Fibroblast of lung (primary cell): ENCODE measurements at regions not wholly inside any gene's neighbourhood (a gene's known extent, or its start where the extent isn't known, plus 50 kb on each side); places are given as distances from the start of the nearest gene placed in this dataset.

Experiments
- DNase-seq, 2 donors: peaks; one replicate each; pipeline versions ENCODE4 v3.0.0 to v3.0.0-alpha.2; 2010; ENCODE audit warnings: low read depth in 2 of 2
- H2AFZ ChIP-seq: 2 replicates; pipeline ENCODE4 v1.5.1; 2012; ENCODE audit warnings: low read length, control low read depth, inconsistent platforms
- H3K27ac ChIP-seq: 2 replicates; pipeline ENCODE4 v1.5.1; 2011; ENCODE audit warnings: low read length, control low read depth; ENCODE audit not compliant: insufficient read depth
- H3K27me3 ChIP-seq: 2 replicates; pipeline ENCODE4 v1.5.1; 2011; ENCODE audit warnings: mild to moderate bottlenecking, low read length; ENCODE audit not compliant: control insufficient read depth, insufficient read depth
- H3K36me3 ChIP-seq: 2 replicates; pipeline ENCODE4 v1.5.1; 2011; ENCODE audit warnings: low read length; ENCODE audit not compliant: control insufficient read depth, insufficient read depth
- H3K4me1 ChIP-seq: 2 replicates; pipeline ENCODE4 v1.5.1; 2011; ENCODE audit warnings: low read length; ENCODE audit not compliant: control insufficient read depth, insufficient read depth; ENCODE audit errors: extremely low read depth
- H3K4me2 ChIP-seq: 2 replicates; pipeline ENCODE4 v1.5.1; 2011; ENCODE audit warnings: low read length, control low read depth; ENCODE audit not compliant: insufficient read depth; ENCODE audit errors: extremely low read depth
- H3K4me3 ChIP-seq, 4 experiments: fragments of 200-600 bp in 1 of 4; sonication (generic) in 1 of 4; replicated peaks in 1 of 4; 2 replicates each; pipeline ENCODE4 v1.5.1; 2011 to 2016; ENCODE audit warnings: low read length in 4 of 4, low read depth in 3 of 4, mild to moderate bottlenecking in 3 of 4, control low read depth in 2 of 4, inconsistent platforms in 1 of 4, mixed read lengths in 1 of 4; ENCODE audit not compliant: insufficient read depth in 1 of 4; ENCODE audit errors: control extremely low read depth in 1 of 4
- H3K79me2 ChIP-seq: 2 replicates; pipeline ENCODE4 v1.5.1; 2012; ENCODE audit warnings: mild to moderate bottlenecking, low read length, inconsistent platforms; ENCODE audit not compliant: control insufficient read depth, insufficient read depth
- H3K9ac ChIP-seq: 2 replicates; pipeline ENCODE4 v1.5.1; 2011; ENCODE audit warnings: mild to moderate bottlenecking, low read length, control low read depth; ENCODE audit not compliant: insufficient read depth
- H3K9me3 ChIP-seq: 2 replicates; pipeline ENCODE4 v1.5.1; 2012; ENCODE audit warnings: low read depth, low read length; ENCODE audit not compliant: control insufficient read depth, insufficient read depth
- H4K20me1 ChIP-seq: 2 replicates; pipeline ENCODE4 v1.5.1; 2011; ENCODE audit warnings: low read length; ENCODE audit not compliant: control insufficient read depth, insufficient read depth; ENCODE audit errors: extremely low read depth
- EZH2 ChIP-seq: IDR thresholded peaks from 2 replicates; pipeline ENCODE4 v1.5.1; 2012; ENCODE audit warnings: low read length, control low read depth, mild to moderate bottlenecking; ENCODE audit errors: missing control alignments
- TF ChIP-seq, protein P1 (sequence below), 2 donors: IDR thresholded peaks in 1 of 2; conservative IDR thresholded peaks in 1 of 2; 1 replicate in 1 of 2; 2 replicates in 1 of 2; pipeline ENCODE4 v1.5.1; 2011 to 2012; ENCODE audit warnings: low read length in 2 of 2, control low read depth in 1 of 2, inconsistent platforms in 1 of 2, low read depth in 1 of 2, mild to moderate bottlenecking in 1 of 2

DNA sequence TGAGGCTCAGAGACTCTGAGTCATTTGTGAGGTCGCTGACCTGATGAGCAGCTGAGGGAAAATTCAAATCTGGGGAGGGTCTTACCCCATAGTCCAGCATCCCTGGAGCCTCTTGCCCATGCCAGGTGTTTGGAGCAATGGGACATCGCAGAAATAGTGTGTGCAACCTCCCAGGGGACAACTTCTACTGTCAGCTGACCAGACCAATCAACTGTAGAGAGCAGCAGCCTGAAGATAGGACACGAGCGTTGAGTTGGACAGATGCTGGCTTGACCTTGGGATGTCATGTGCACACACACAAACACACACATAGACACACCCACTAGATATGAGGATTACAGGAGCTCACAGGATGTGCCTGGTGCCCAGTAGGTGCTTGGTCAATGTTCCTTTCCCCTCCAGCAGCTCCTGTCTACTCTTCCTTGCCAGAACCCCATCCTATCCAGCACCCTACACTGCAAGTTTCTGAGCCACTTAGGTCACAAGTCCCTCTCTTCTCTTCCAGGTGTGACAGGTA, 59.1 kb upstream of the MPEG1 start:
- Histone ChIP-seq H3K9ac (no peak overlapping the region), H3K4me3 (no peak overlapping the region), H3K79me2 (no peaks in the 10 kb centered on the region), H2AFZ (no peak overlapping the region), H3K4me1 (no peaks in the 10 kb centered on the region), H3K9me3 (no peaks in the 10 kb centered on the region), H3K27ac (no peak overlapping the region), H4K20me1 (no peaks in the 10 kb centered on the region), H3K36me3 (no peaks in the 10 kb centered on the region), H3K4me2 (no peak overlapping the region), H3K27me3 (peaks cover 9% of the 10 kb centered on the region)
- DNase-seq = no peak
- TF ChIP-seq, protein P1, sequence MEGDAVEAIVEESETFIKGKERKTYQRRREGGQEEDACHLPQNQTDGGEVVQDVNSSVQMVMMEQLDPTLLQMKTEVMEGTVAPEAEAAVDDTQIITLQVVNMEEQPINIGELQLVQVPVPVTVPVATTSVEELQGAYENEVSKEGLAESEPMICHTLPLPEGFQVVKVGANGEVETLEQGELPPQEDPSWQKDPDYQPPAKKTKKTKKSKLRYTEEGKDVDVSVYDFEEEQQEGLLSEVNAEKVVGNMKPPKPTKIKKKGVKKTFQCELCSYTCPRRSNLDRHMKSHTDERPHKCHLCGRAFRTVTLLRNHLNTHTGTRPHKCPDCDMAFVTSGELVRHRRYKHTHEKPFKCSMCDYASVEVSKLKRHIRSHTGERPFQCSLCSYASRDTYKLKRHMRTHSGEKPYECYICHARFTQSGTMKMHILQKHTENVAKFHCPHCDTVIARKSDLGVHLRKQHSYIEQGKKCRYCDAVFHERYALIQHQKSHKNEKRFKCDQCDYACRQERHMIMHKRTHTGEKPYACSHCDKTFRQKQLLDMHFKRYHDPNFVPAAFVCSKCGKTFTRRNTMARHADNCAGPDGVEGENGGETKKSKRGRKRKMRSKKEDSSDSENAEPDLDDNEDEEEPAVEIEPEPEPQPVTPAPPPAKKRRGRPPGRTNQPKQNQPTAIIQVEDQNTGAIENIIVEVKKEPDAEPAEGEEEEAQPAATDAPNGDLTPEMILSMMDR (conservative IDR thresholded peaks at IDR 0.05 in 1 of 2, IDR thresholded peaks at IDR 0.05 in 1 of 2; ENCODE audit: low read depth in 1 of 2, low read length in 2 of 2) = no peak
- no peak for TF ChIP-seq EZH2

DNA sequence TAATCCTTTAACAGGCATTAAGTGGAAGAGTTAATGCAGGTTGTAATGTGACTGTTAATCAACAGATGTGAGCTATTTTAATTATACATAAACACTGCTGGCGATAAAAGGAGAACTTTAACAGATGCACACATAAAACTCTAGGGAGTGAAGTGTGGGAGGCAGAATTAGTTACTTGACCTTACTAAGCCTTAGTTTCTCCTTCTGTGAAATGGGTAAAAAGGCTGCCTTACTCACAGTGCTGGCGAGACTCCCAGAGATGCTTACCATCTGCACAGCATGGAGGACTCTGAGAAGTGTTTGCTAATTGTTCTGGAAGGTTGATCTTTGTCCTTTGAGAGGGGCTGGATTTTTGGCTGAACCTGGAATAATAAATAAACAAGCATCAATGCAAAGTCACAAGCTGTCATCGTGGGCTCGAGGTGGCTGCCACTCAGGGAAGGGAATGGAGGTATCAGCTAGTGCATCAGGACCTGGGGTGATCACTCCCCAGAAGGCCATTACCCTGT, 58.6 kb upstream of the MPEG1 start:
- no peaks in the 10 kb centered on the region for H3K36me3 ChIP-seq
- H3K27me3 ChIP-seq = peaks cover 9% of the 10 kb centered on the region
- no peaks in the 10 kb centered on the region for H3K4me1 ChIP-seq
- H3K9me3 ChIP-seq = no peaks in the 10 kb centered on the region
- H3K4me2 ChIP-seq = no peak overlapping the region
- no peaks in the 10 kb centered on the region for H4K20me1 ChIP-seq
- no peak overlapping the region for H3K9ac ChIP-seq
- H3K4me3 ChIP-seq = no peak overlapping the region
- TF ChIP-seq, protein P1 (conservative IDR thresholded peaks at IDR 0.05 in 1 of 2, IDR thresholded peaks at IDR 0.05 in 1 of 2; ENCODE audit: low read depth in 1 of 2, low read length in 2 of 2) = no peak
- TF ChIP-seq EZH2 = no peak
- no peak overlapping the region for H3K27ac ChIP-seq
- DNase-seq = no peak
- H2AFZ ChIP-seq = no peak overlapping the region
- H3K79me2 ChIP-seq = no peaks in the 10 kb centered on the region

DNA sequence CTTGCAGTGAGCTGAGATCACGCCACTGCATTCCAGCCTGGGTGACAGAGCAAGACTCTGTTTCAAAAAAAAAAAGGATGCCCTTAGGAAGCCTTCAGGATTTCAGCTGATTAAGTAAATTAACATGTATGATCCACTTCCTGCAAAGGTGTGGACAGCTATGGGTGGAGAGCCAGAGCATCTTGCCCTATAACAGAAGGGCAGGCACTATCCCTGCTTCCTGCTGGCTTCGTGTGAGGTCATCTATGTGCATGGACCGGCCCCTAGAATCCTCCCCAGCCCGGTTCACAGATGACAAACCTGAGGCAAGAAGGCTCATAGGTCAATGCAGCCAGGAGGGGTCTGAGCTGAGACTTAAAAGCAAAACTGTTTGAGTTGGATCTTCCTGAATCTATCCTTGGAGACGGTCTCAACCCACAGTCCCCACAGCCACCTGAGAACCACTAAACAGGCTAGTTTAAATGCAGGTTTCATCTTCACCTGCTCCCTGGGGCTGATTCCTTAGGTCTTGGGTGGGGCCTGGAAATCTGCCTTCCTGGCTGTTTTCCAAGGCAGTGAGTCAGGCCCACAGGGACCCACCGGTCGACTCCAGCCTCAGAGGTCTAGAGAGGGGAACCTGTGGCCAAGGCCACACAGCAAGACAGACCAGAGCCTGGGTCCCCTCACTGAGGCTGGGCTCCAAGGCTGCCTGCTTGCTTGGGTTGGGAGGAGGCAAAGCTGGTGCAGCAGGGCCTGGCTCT, 55.2 kb upstream of the MPEG1 start:
- Histone ChIP-seq H3K36me3 (no peaks in the 10 kb centered on the region), H3K4me2 (no peak overlapping the region), H3K27ac (no peak overlapping the region), H3K4me1 (no peaks in the 10 kb centered on the region), H3K4me3 (no peak overlapping the region), H3K9me3 (no peaks in the 10 kb centered on the region), H3K9ac (no peak overlapping the region), H3K27me3 (peaks cover 2% of the 10 kb centered on the region), H2AFZ (no peak overlapping the region), H3K79me2 (no peaks in the 10 kb centered on the region), H4K20me1 (no peaks in the 10 kb centered on the region)
- TF ChIP-seq, protein P1 (conservative IDR thresholded peaks at IDR 0.05 in 1 of 2, IDR thresholded peaks at IDR 0.05 in 1 of 2; ENCODE audit: low read depth in 1 of 2, low read length in 2 of 2) = no peak
- no peak for TF ChIP-seq EZH2
- DNase-seq = no peak
